ENCODE measurements at regions not wholly inside any gene's neighbourhood (a gene's known extent, or its start where the extent isn't known, plus 50 kb on each side); places are given as distances from the start of the nearest gene placed in this dataset.

- no peak overlapping the region for H3K27ac Mint-ChIP-seq
- ATAC-seq (ENCODE audit: low read depth) (no peak), DNase-seq (no peak)
- POLR2A ChIA-PET = no interaction called here
- no peaks in the 10 kb centered on the region for H3K27me3 Mint-ChIP-seq
- H3K4me1 Mint-ChIP-seq = no peaks in the 10 kb centered on the region
- H3K9me3 Mint-ChIP-seq = no peaks in the 10 kb centered on the region
- H3K4me3 Mint-ChIP-seq = no peak overlapping the region
- H3K36me3 Mint-ChIP-seq = no peaks in the 10 kb centered on the region
These were observed 218.7 kb upstream of the BLID start for GRCh38 chr11:122334546-122335339.

GRCh38 chr11:122333467-122333866 lies 217.5 kb upstream of the BLID start:
- no peak overlapping the region for H3K27ac Mint-ChIP-seq
- DNase-seq (no peak), ATAC-seq (ENCODE audit: low read depth) (no peak)
- no peaks in the 10 kb centered on the region for H3K4me1 Mint-ChIP-seq
- POLR2A ChIA-PET = no interaction called here
- H3K9me3 Mint-ChIP-seq = no peaks in the 10 kb centered on the region
- no peak overlapping the region for H3K4me3 Mint-ChIP-seq
- no peaks in the 10 kb centered on the region for H3K36me3 Mint-ChIP-seq
- no peaks in the 10 kb centered on the region for H3K27me3 Mint-ChIP-seq

- no peaks in the 10 kb centered on the region for H3K4me1 Mint-ChIP-seq
- no peaks in the 10 kb centered on the region for H3K9me3 Mint-ChIP-seq
- H3K4me3 Mint-ChIP-seq = no peak overlapping the region
- POLR2A ChIA-PET = no interaction called here
- no peak for ATAC-seq (ENCODE audit: low read depth)
- H3K27me3 Mint-ChIP-seq = no peaks in the 10 kb centered on the region
- H3K36me3 Mint-ChIP-seq = no peaks in the 10 kb centered on the region
- no peak overlapping the region for H3K27ac Mint-ChIP-seq
- no peak for DNase-seq
These were observed 215.1 kb upstream of the BLID start for GRCh38 chr11:122331079-122331478.

- POLR2A ChIA-PET = no interaction called here
- DNase-seq = no peak
- no peaks in the 10 kb centered on the region for H3K9me3 Mint-ChIP-seq
- H3K4me3 Mint-ChIP-seq = no peak overlapping the region
- H3K27ac Mint-ChIP-seq = no peak overlapping the region
- H3K4me1 Mint-ChIP-seq = no peaks in the 10 kb centered on the region
- no peaks in the 10 kb centered on the region for H3K36me3 Mint-ChIP-seq
- no peaks in the 10 kb centered on the region for H3K27me3 Mint-ChIP-seq
- ATAC-seq (ENCODE audit: low read depth) = no peak
These were observed 214.4 kb upstream of the BLID start for GRCh38 chr11:122330279-122330965.

- Mint-ChIP-seq H3K27ac (no peak overlapping the region), H3K9me3 (no peaks in the 10 kb centered on the region), H3K4me1 (no peaks in the 10 kb centered on the region), H3K4me3 (no peak overlapping the region), H3K27me3 (no peaks in the 10 kb centered on the region), H3K36me3 (no peaks in the 10 kb centered on the region)
- POLR2A ChIA-PET = no interaction called here
- DNase-seq (no peak), ATAC-seq (ENCODE audit: low read depth) (no peak)
These were observed 211.5 kb upstream of the BLID start for GRCh38 chr11:122327528-122327927.

GRCh38 chr11:122323754-122324421 lies 207.9 kb upstream of the BLID start:
- H3K9me3 Mint-ChIP-seq = no peaks in the 10 kb centered on the region
- no peak for ATAC-seq (ENCODE audit: low read depth)
- no peaks in the 10 kb centered on the region for H3K36me3 Mint-ChIP-seq
- no peaks in the 10 kb centered on the region for H3K27me3 Mint-ChIP-seq
- POLR2A ChIA-PET = no interaction called here
- no peak overlapping the region for H3K27ac Mint-ChIP-seq
- DNase-seq = no peak
- no peaks in the 10 kb centered on the region for H3K4me1 Mint-ChIP-seq
- H3K4me3 Mint-ChIP-seq = no peak overlapping the region

- ATAC-seq (ENCODE audit: low read depth) (no peak), DNase-seq (no peak)
- Mint-ChIP-seq H3K27ac (no peak overlapping the region), H3K4me3 (no peak overlapping the region), H3K4me1 (no peaks in the 10 kb centered on the region), H3K27me3 (no peaks in the 10 kb centered on the region), H3K9me3 (no peaks in the 10 kb centered on the region), H3K36me3 (no peaks in the 10 kb centered on the region)
- POLR2A ChIA-PET = no interaction called here
These were observed 206.3 kb upstream of the BLID start for GRCh38 chr11:122322329-122322728.

- no peak overlapping the region for H3K4me3 Mint-ChIP-seq
- no peaks in the 10 kb centered on the region for H3K4me1 Mint-ChIP-seq
- POLR2A ChIA-PET = no interaction called here
- DNase-seq (no peak), ATAC-seq (ENCODE audit: low read depth) (no peak)
- no peaks in the 10 kb centered on the region for H3K36me3 Mint-ChIP-seq
- H3K9me3 Mint-ChIP-seq = no peaks in the 10 kb centered on the region
- H3K27ac Mint-ChIP-seq = no peak overlapping the region
- H3K27me3 Mint-ChIP-seq = no peaks in the 10 kb centered on the region
These were observed 204.7 kb upstream of the BLID start for GRCh38 chr11:122320671-122321070.

GRCh38 chr11:122319691-122320620 lies 203.9 kb upstream of the BLID start:
- no peaks in the 10 kb centered on the region for H3K4me1 Mint-ChIP-seq
- ATAC-seq (ENCODE audit: low read depth) (no peak), DNase-seq (no peak)
- H3K4me3 Mint-ChIP-seq = no peak overlapping the region
- no peaks in the 10 kb centered on the region for H3K36me3 Mint-ChIP-seq
- no peaks in the 10 kb centered on the region for H3K9me3 Mint-ChIP-seq
- H3K27me3 Mint-ChIP-seq = no peaks in the 10 kb centered on the region
- POLR2A ChIA-PET = no interaction called here
- H3K27ac Mint-ChIP-seq = no peak overlapping the region

- H3K27me3 Mint-ChIP-seq = no peaks in the 10 kb centered on the region
- no peaks in the 10 kb centered on the region for H3K4me1 Mint-ChIP-seq
- no peak overlapping the region for H3K4me3 Mint-ChIP-seq
- POLR2A ChIA-PET = no interaction called here
- no peak overlapping the region for H3K27ac Mint-ChIP-seq
- DNase-seq = no peak
- H3K9me3 Mint-ChIP-seq = no peaks in the 10 kb centered on the region
- no peak for ATAC-seq (ENCODE audit: low read depth)
- no peaks in the 10 kb centered on the region for H3K36me3 Mint-ChIP-seq
These were observed 203.1 kb upstream of the BLID start for GRCh38 chr11:122319085-122319484.

GRCh38 chr11:122317305-122317704 lies 201.3 kb upstream of the BLID start:
- DNase-seq = no peak
- no peaks in the 10 kb centered on the region for H3K4me1 Mint-ChIP-seq
- no peak overlapping the region for H3K27ac Mint-ChIP-seq
- ATAC-seq (ENCODE audit: low read depth) = no peak
- H3K4me3 Mint-ChIP-seq = no peak overlapping the region
- no peaks in the 10 kb centered on the region for H3K27me3 Mint-ChIP-seq
- H3K9me3 Mint-ChIP-seq = no peaks in the 10 kb centered on the region
- H3K36me3 Mint-ChIP-seq = no peaks in the 10 kb centered on the region
- POLR2A ChIA-PET = no interaction called here

GRCh38 chr11:122313581-122313980 lies 197.6 kb upstream of the BLID start:
- H3K4me3 Mint-ChIP-seq = no peak overlapping the region
- H3K4me1 Mint-ChIP-seq = no peaks in the 10 kb centered on the region
- no peaks in the 10 kb centered on the region for H3K9me3 Mint-ChIP-seq
- ATAC-seq (ENCODE audit: low read depth) (no peak), DNase-seq (no peak)
- POLR2A ChIA-PET = no interaction called here
- H3K27me3 Mint-ChIP-seq = no peaks in the 10 kb centered on the region
- H3K36me3 Mint-ChIP-seq = no peaks in the 10 kb centered on the region
- H3K27ac Mint-ChIP-seq = no peak overlapping the region

GRCh38 chr11:122311216-122311755 lies 195.3 kb upstream of the BLID start:
- DNase-seq = no peak
- no peak overlapping the region for H3K27ac Mint-ChIP-seq
- H3K27me3 Mint-ChIP-seq = peaks cover 2% of the 10 kb centered on the region
- POLR2A ChIA-PET = no interaction called here
- no peaks in the 10 kb centered on the region for H3K4me1 Mint-ChIP-seq
- H3K4me3 Mint-ChIP-seq = no peak overlapping the region
- no peak for ATAC-seq (ENCODE audit: low read depth)
- no peaks in the 10 kb centered on the region for H3K36me3 Mint-ChIP-seq
- H3K9me3 Mint-ChIP-seq = no peaks in the 10 kb centered on the region
